Activated naive CD4-positive, alpha-beta T cell treated with anti-CD3 and anti-CD28 coated beads for 36 hours (primary cell): ENCODE measurements at regions not wholly inside any gene's neighbourhood (a gene's known extent, or its start where the extent isn't known, plus 50 kb on each side); places are given as distances from the start of the nearest gene placed in this dataset.
"Not testable (repeated sequence)": the region's sequence is repeated elsewhere in the genome, so short reads cannot be mapped to it uniquely, and the experiment has no call there.

Source experiments
- CTCF ChIA-PET: fragments of 350-600 bp; sonication (Branson Sonifier 250); formaldehyde crosslinking; loops from one replicate; lab custom pipeline; 2021; ENCODE audit warnings: antibody characterized with exemption; lab: Charles Lee
- DNase-seq: peaks from one replicate; pipeline ENCODE4 v3.0.0-alpha.2; 2020
- H3K27ac Mint-ChIP-seq: one replicate; pipeline ENCODE4 v1.8.0; 2021; ENCODE audit warnings: mild to moderate bottlenecking, mixed read lengths
- H3K27me3 Mint-ChIP-seq: one replicate; pipeline ENCODE4 v1.8.0; 2021; ENCODE audit warnings: low read depth, mixed read lengths
- H3K36me3 Mint-ChIP-seq: one replicate; pipeline ENCODE4 v1.8.0; 2021; ENCODE audit warnings: low read depth, mixed read lengths
- H3K4me1 Mint-ChIP-seq: one replicate; pipeline ENCODE4 v1.8.0; 2021; ENCODE audit warnings: low read depth, mixed read lengths
- H3K4me3 Mint-ChIP-seq: one replicate; pipeline ENCODE4 v1.8.0; 2021; ENCODE audit warnings: mild to moderate bottlenecking, moderate library complexity, mixed read lengths
- H3K9me3 Mint-ChIP-seq: one replicate; pipeline ENCODE4 v1.8.0; 2021; ENCODE audit warnings: mixed read lengths
- intact Hi-C: fragments of 100-400 bp; cut with micrococcal nuclease; formaldehyde crosslinking; loops from one replicate; pipeline ENCODE4 v1.15.1; 2023

- no peak for DNase-seq
- Mint-ChIP-seq H3K4me3 (no peak overlapping the region), H3K9me3 (no peaks in the 10 kb centered on the region), H3K4me1 (no peaks in the 10 kb centered on the region), H3K27me3 (no peaks in the 10 kb centered on the region), H3K36me3 (no peaks in the 10 kb centered on the region), H3K27ac (no peak overlapping the region)
- CTCF ChIA-PET, result no interaction called here
- intact Hi-C loops, result no loop called here
Measured at GRCh38 chr11:114925591-114925990, 247.3 kb downstream of the NXPE2 start.

- intact Hi-C loops, result no loop called here
- no peak overlapping the region for H3K27ac Mint-ChIP-seq
- H3K36me3 Mint-ChIP-seq, result no peaks in the 10 kb centered on the region
- no peaks in the 10 kb centered on the region for H3K4me1 Mint-ChIP-seq
- H3K4me3 Mint-ChIP-seq, result no peak overlapping the region
- DNase-seq, result no peak
- H3K27me3 Mint-ChIP-seq, result no peaks in the 10 kb centered on the region
- CTCF ChIA-PET, result no interaction called here
- H3K9me3 Mint-ChIP-seq, result no peaks in the 10 kb centered on the region
Measured at GRCh38 chr11:114928260-114928870, 250.0 kb downstream of the NXPE2 start.

GRCh38 chr11:114929351-114930000 lies 251.1 kb downstream of the NXPE2 start:
- CTCF ChIA-PET, result no interaction called here
- Mint-ChIP-seq H3K4me1 (no peaks in the 10 kb centered on the region), H3K27me3 (no peaks in the 10 kb centered on the region), H3K4me3 (no peak overlapping the region), H3K9me3 (no peaks in the 10 kb centered on the region), H3K36me3 (no peaks in the 10 kb centered on the region), H3K27ac (no peak overlapping the region)
- intact Hi-C loops, result no loop called here
- DNase-seq, result no peak

DNA sequence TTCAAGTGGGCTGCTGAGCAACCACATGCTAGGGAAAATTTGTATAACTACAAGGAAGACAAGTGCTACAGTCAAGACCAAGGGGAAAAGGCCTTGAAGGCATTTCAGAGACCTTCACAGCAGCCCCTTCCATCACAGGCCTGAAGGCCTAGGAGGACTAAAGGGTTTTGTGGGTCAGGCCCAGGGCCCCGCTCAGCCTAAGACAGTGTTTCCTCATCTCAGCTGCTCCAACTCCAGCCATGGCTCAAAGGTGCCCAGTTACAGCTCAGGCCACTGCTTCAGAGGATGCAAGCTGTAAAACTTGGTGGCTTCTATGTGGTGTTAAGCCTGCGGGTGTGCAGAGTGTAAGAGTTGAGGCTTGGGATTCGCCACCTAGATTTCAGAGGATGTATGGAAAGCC lies 260.5 kb downstream of the NXPE2 start:
- H3K27me3 Mint-ChIP-seq, result peaks cover 3% of the 10 kb centered on the region

DNA sequence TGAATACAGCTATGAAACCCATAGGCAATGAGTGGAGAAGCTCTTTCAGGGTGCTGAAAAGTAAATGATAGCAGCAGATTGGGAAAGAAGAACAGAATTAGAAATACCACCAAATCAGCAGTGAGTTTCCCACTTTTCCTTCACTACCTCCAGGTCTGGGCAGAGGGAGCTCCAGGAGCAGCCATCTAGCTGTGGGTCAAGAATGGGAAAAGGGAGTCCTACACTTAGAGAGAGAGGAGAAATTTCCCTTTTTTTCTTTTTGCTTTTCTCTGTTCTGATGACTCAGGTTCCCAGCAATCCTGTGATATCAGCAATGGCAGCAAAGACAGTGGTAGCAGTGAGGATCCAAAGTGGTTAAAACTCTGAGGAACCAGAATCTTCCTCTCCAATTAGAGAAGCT lies 263.9 kb downstream of the NXPE2 start:
- Mint-ChIP-seq H3K27ac (no peak overlapping the region), H3K27me3 (peaks cover 3% of the 10 kb centered on the region), H3K4me1 (no peaks in the 10 kb centered on the region), H3K9me3 (peaks cover 11% of the 10 kb centered on the region), H3K36me3 (no peaks in the 10 kb centered on the region), H3K4me3 (no peak overlapping the region)
- intact Hi-C loops, result no loop called here
- DNase-seq, result no peak
- CTCF ChIA-PET, result no interaction called here

More for the DNA sequence above, 260.5 kb downstream of the NXPE2 start:
- H3K4me1 Mint-ChIP-seq, result no peaks in the 10 kb centered on the region
- DNase-seq, result no peak
- H3K9me3 Mint-ChIP-seq, result peaks cover 11% of the 10 kb centered on the region
- H3K4me3 Mint-ChIP-seq, result no peak overlapping the region
- H3K27ac Mint-ChIP-seq, result no peak overlapping the region
- H3K36me3 Mint-ChIP-seq, result no peaks in the 10 kb centered on the region
- intact Hi-C loops, result no loop called here
- CTCF ChIA-PET, result no interaction called here

- Mint-ChIP-seq H3K36me3 (no peaks in the 10 kb centered on the region), H3K27me3 (no peaks in the 10 kb centered on the region), H3K4me3 (no peak overlapping the region), H3K27ac (no peak overlapping the region), H3K9me3 (no peaks in the 10 kb centered on the region), H3K4me1 (no peaks in the 10 kb centered on the region)
- CTCF ChIA-PET, result no interaction called here
- DNase-seq, result no peak
- intact Hi-C loops, result no loop called here
Measured at GRCh38 chr11:114949614-114950351, 271.5 kb downstream of the NXPE2 start.

DNA sequence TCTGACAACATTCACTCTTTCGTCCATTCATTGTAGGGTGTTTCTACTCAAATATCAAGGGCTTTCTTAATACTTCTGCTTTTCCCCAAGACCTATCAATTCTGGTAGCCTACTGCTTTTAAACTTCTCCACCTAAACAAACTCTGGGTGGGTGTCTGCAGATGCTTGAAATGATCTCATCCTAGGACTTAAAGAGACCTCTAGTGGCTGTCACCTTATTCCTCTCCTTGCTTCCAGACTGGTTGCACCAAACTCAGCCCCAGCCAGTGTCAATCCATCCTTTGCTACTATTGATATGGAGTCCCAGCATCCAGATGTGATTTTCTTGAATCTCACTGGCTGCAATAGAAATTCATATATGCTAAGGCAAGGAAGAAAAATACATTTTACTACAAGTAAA lies 274.7 kb downstream of the NXPE2 start:
- Mint-ChIP-seq H3K9me3 (peaks cover 1% of the 10 kb centered on the region), H3K27ac (no peak overlapping the region), H3K27me3 (no peaks in the 10 kb centered on the region), H3K36me3 (no peaks in the 10 kb centered on the region), H3K4me3 (no peak overlapping the region), H3K4me1 (no peaks in the 10 kb centered on the region)
- DNase-seq, result no peak
- intact Hi-C loops, result no loop called here
- CTCF ChIA-PET, result no interaction called here

GRCh38 chr11:114955923-114956322 lies 277.6 kb downstream of the NXPE2 start:
- DNase-seq, result no peak
- intact Hi-C loops, result no loop called here
- H3K9me3 Mint-ChIP-seq, result peaks cover 1% of the 10 kb centered on the region
- H3K36me3 Mint-ChIP-seq, result no peaks in the 10 kb centered on the region
- no peak overlapping the region for H3K27ac Mint-ChIP-seq
- H3K27me3 Mint-ChIP-seq, result no peaks in the 10 kb centered on the region
- no peak overlapping the region for H3K4me3 Mint-ChIP-seq
- CTCF ChIA-PET, result no interaction called here
- H3K4me1 Mint-ChIP-seq, result no peaks in the 10 kb centered on the region

- H3K36me3 Mint-ChIP-seq, result no peaks in the 10 kb centered on the region
- DNase-seq, result no peak
- H3K4me1 Mint-ChIP-seq, result no peaks in the 10 kb centered on the region
- no peak overlapping the region for H3K27ac Mint-ChIP-seq
- intact Hi-C loops, result no loop called here
- CTCF ChIA-PET, result no interaction called here
- H3K9me3 Mint-ChIP-seq, result peaks cover 1% of the 10 kb centered on the region
- no peak overlapping the region for H3K4me3 Mint-ChIP-seq
- H3K27me3 Mint-ChIP-seq, result no peaks in the 10 kb centered on the region
Measured at GRCh38 chr11:114956566-114956965, 278.2 kb downstream of the NXPE2 start.

GRCh38 chr11:114959953-114960505 lies 281.7 kb downstream of the NXPE2 start:
- DNase-seq, result no peak
- Mint-ChIP-seq H3K27me3 (no peaks in the 10 kb centered on the region), H3K27ac (no peak overlapping the region), H3K4me1 (no peaks in the 10 kb centered on the region), H3K4me3 (no peak overlapping the region), H3K36me3 (no peaks in the 10 kb centered on the region), H3K9me3 (peaks cover 1% of the 10 kb centered on the region)
- CTCF ChIA-PET, result no interaction called here
- intact Hi-C loops, result no loop called here

- H3K4me1 Mint-ChIP-seq, H3K27me3 Mint-ChIP-seq, intact Hi-C loops, CTCF ChIA-PET, H3K27ac Mint-ChIP-seq, H3K36me3 Mint-ChIP-seq, DNase-seq, H3K4me3 Mint-ChIP-seq, H3K9me3 Mint-ChIP-seq: not testable (repeated sequence)
Measured at GRCh38 chr11:114960819-114961218, 282.5 kb downstream of the NXPE2 start.

DNA sequence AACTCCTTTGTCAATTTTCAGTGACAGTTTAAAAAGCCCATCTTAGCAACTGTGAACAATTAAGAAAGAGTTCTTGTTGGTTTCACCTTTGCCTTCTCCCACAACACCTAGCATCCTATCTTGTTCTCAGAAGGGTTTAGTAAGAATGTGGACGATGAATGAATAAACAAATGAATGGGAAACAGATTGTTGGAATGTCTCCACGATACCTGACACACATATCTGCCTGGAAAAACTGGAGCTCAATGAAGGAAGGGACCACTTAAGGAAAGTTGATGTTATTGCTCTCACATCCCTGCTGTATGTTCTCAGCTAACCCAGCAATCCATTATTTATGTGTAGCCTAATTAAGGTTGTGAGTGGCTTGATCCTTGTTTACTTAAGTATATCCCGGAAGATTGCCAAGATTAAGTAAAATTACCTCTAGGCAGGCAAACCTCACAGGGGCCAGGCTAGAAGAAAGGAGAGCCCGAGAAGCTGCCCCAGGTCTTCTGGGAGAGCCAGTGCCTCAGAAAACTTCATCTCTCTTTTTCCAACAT lies 286.4 kb downstream of the NXPE2 start:
- Mint-ChIP-seq H3K36me3 (no peaks in the 10 kb centered on the region), H3K4me1 (no peaks in the 10 kb centered on the region), H3K27ac (no peak overlapping the region), H3K27me3 (peaks cover 6% of the 10 kb centered on the region), H3K4me3 (no peak overlapping the region), H3K9me3 (no peaks in the 10 kb centered on the region)
- no peak for DNase-seq
- intact Hi-C loops, result no loop called here
- CTCF ChIA-PET, result interaction anchor here (0.6 kb wide), 1 partner anchor 886 kb away, joined by 4 read pairs; no protein-coding TSS in a partner anchor
